ENCODE measurements at regions not wholly inside any gene's neighbourhood (a gene's known extent, or its start where the extent isn't known, plus 50 kb on each side); places are given as distances from the start of the nearest gene placed in this dataset.

DNA sequence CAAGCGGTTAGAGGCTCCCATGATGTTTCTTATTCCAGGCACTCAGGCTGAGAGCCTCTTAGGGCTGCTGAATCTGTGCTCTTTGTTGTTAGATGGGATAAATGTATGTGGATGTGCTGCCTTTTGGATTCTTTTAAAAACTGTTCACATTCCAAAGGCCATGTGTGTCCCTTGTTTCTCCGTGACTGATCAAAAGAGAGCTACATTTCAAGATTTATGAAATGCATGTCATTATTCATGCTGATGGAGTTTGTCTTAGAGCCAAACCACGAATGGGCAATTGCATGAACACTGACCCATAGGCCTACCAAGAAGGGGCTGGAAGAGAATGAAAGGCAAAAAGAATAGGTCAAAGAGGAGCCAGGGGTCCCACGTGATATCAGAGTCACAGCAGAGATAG, 104.9 kb upstream of the TSHZ2 start:
- Histone ChIP-seq H3K4me1 (ENCODE audit: insufficient read depth, low read length) (no peaks in the 10 kb centered on the region), H3K4me2 (ENCODE audit: low read depth, low read length) (no peak overlapping the region), H2AFZ (ENCODE audit: low read length) (no peak overlapping the region), H3K79me2 (ENCODE audit: insufficient read depth, low read length) (no peaks in the 10 kb centered on the region), H3K9me3 (ENCODE audit: low read length) (0 out of 2 replicates have a peak, but pooled peaks cover 15% of the 10 kb centered on the region), H3K4me3 (replicated peaks in 1 of 3; ENCODE audit: insufficient read depth in 1 of 3, low read depth in 2 of 3, low read length in 3 of 3) (no peak overlapping the region), H4K20me1 (ENCODE audit: insufficient read depth, low read length) (no peaks in the 10 kb centered on the region), H3K27me3 (ENCODE audit: control insufficient read depth in 1 of 2, insufficient read depth in 2 of 2, low read length in 2 of 2) (no peaks in the 10 kb centered on the region), H3K27ac (ENCODE audit: extremely low read length, insufficient read depth, low read length) (no peak overlapping the region), H3K9ac (ENCODE audit: insufficient read depth, low read depth, low read length) (no peak overlapping the region), H3K36me3 (replicated peaks in 1 of 2; ENCODE audit: control insufficient read depth in 1 of 2, insufficient read depth in 2 of 2, low read length in 2 of 2) (no peaks in the 10 kb centered on the region)
- intact Hi-C loops (cut with micrococcal nuclease; ENCODE audit: unreplicated experiment) = no loop called here
- no peak for DNase-seq (ENCODE audit: low spot score)
- WGBS (ENCODE audit: low lambda C conversion rate) = 7% methylated on average over 4 of the region's 4 CpGs
- ATAC-seq = no peak
- ChIA-PET POLR2A (no interaction called here), CTCF (ENCODE audit: low intra/inter-chr PET ratio, low total read pairs) (no interaction called here)
- BruUV-seq (replicated peaks) = no TSS peak
- TF ChIP-seq ZNF784 (CRISPR knock-in tag; IDR thresholded peaks at IDR 0.05; ENCODE audit: borderline replicate concordance) (no peak), ESRRA (CRISPR knock-in tag; IDR thresholded peaks at IDR 0.05; ENCODE audit: low read depth) (no peak), ETV5 (CRISPR knock-in tag; IDR thresholded peaks at IDR 0.05; ENCODE audit: borderline replicate concordance) (no peak), ZNF230 (CRISPR knock-in tag; IDR thresholded peaks at IDR 0.05) (no peak), ZNF550 (CRISPR knock-in tag; IDR thresholded peaks at IDR 0.05; ENCODE audit: borderline replicate concordance) (no peak), CHCHD3 (CRISPR knock-in tag; IDR thresholded peaks at IDR 0.05) (no peak)
- in situ Hi-C loops (cut with HindIII; ENCODE audit: extremely low pct_ligation_motif_present, low pct_unique_long_range_greater_than_20kb) = no loop called here
- FAIRE-seq = no peak

DNA sequence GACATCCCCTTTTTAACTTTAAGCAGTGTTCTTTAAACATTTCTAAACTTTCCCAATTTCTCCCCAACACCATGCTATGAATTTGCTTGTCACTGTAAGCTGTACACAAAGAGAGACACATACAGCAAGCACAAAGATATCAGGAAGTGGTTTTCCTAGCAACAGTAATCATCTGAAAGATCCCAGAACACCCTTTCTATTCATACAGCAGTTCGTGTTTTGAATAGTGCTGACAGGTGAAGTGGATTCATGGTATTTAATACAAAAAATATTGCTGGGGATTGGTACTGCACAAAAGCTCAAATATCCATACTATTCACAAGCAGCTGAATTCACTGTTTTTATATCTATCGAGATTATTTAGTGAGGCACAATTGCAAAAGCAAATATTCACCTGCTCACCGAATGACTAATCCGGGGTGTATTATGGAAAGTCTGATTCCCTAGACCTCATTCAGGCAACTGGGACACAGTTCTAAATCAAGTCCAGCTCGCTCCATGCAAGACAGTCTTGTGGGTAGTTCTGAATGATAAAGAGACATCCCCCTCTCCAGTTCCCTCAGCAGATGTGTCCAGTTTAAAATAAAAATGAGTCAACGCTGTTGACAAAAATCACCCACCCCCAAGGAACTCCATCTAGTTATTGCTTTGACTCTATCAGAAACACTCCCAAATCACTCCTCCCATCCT, 107.1 kb upstream of the TSHZ2 start:
- ChIA-PET POLR2A (no interaction called here), CTCF (ENCODE audit: low intra/inter-chr PET ratio, low total read pairs) (no interaction called here)
- in situ Hi-C loops (cut with HindIII; ENCODE audit: extremely low pct_ligation_motif_present, low pct_unique_long_range_greater_than_20kb) = no loop called here
- H3K4me1 ChIP-seq (ENCODE audit: insufficient read depth, low read length) = no peaks in the 10 kb centered on the region
- ATAC-seq = no peak
- no peaks in the 10 kb centered on the region for H3K79me2 ChIP-seq (ENCODE audit: insufficient read depth, low read length)
- no peaks in the 10 kb centered on the region for H3K27me3 ChIP-seq (ENCODE audit: control insufficient read depth in 1 of 2, insufficient read depth in 2 of 2, low read length in 2 of 2)
- BruUV-seq (replicated peaks) = no TSS peak
- FAIRE-seq = peak; percentile 8
- DNase-seq (ENCODE audit: low spot score) = no peak
- WGBS (ENCODE audit: low lambda C conversion rate) = 34% methylated on average over 6 of the region's 6 CpGs
- no peak overlapping the region for H3K9ac ChIP-seq (ENCODE audit: insufficient read depth, low read depth, low read length)
- H3K9me3 ChIP-seq (ENCODE audit: low read length) = 0 out of 2 replicates have a peak, but pooled peaks cover 10% of the 10 kb centered on the region
- H3K27ac ChIP-seq (ENCODE audit: extremely low read length, insufficient read depth, low read length) = no peak overlapping the region
- H4K20me1 ChIP-seq (ENCODE audit: insufficient read depth, low read length) = no peaks in the 10 kb centered on the region
- H3K36me3 ChIP-seq (replicated peaks in 1 of 2; ENCODE audit: control insufficient read depth in 1 of 2, insufficient read depth in 2 of 2, low read length in 2 of 2) = no peaks in the 10 kb centered on the region
- H3K4me3 ChIP-seq (replicated peaks in 1 of 3; ENCODE audit: insufficient read depth in 1 of 3, low read depth in 2 of 3, low read length in 3 of 3) = no peak overlapping the region
- H3K4me2 ChIP-seq (ENCODE audit: low read depth, low read length) = no peak overlapping the region
- intact Hi-C loops (cut with micrococcal nuclease; ENCODE audit: unreplicated experiment) = no loop called here
- H2AFZ ChIP-seq (ENCODE audit: low read length) = no peak overlapping the region
- TF ChIP-seq SKIL (CRISPR knock-in tag; IDR thresholded peaks at IDR 0.05; ENCODE audit: borderline replicate concordance) = no peak
- no peak for TF ChIP-seq EED (CRISPR knock-in tag; IDR thresholded peaks at IDR 0.05)
- TF ChIP-seq ZNF12 (CRISPR knock-in tag; IDR thresholded peaks at IDR 0.05) = no peak
- TF ChIP-seq, protein P1, sequence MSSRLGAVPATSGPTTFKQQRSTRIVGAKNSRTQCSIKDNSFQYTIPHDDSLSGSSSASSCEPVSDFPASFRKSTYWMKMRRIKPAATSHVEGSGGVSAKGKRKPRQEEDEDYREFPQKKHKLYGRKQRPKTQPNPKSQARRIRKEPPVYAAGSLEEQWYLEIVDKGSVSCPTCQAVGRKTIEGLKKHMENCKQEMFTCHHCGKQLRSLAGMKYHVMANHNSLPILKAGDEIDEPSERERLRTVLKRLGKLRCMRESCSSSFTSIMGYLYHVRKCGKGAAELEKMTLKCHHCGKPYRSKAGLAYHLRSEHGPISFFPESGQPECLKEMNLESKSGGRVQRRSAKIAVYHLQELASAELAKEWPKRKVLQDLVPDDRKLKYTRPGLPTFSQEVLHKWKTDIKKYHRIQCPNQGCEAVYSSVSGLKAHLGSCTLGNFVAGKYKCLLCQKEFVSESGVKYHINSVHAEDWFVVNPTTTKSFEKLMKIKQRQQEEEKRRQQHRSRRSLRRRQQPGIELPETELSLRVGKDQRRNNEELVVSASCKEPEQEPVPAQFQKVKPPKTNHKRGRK (CRISPR knock-in tag; IDR thresholded peaks at IDR 0.05) = no peak
